PC-9 (cell line): ENCODE measurements at regions not wholly inside any gene's neighbourhood (a gene's known extent, or its start where the extent isn't known, plus 50 kb on each side); places are given as distances from the start of the nearest gene placed in this dataset.

Experiments
- BruUV-seq: library from RNA; stranded (reverse); fragments of 400-500 nt; replicated peaks from 2 replicates; lab custom pipeline; 2021; lab: Mats Ljungman, UMichigan
- CTCF ChIA-PET: fragments of 300-600 bp; sonication (Branson Sonifier 250); formaldehyde crosslinking; loops from one replicate; lab custom pipeline; 2022; ENCODE audit warnings: antibody characterized with exemption; lab: Charles Lee
- POLR2A ChIA-PET: fragments of 300-600 bp; sonication (Branson Sonifier 250); formaldehyde crosslinking; loops from one replicate; lab custom pipeline; 2022; ENCODE audit warnings: antibody characterized with exemption; ENCODE audit not compliant: unreplicated experiment; lab: Charles Lee
- DNase-seq, 2 experiments: peaks; one replicate each; pipeline versions ENCODE4 v3.0.0 to v3.0.0-alpha.2; 2015 to 2022; ENCODE audit warnings: mixed read lengths in 1 of 2
- H2AFZ ChIP-seq: fragments of 200-600 bp; sonication (generic); 2 replicates; pipeline ENCODE4 v1.8.1; 2017; ENCODE audit warnings: antibody characterized with exemption
- H3F3A ChIP-seq: fragments of 200-600 bp; sonication (generic); 2 replicates; pipeline ENCODE4 v1.8.1; 2017; ENCODE audit warnings: antibody characterized with exemption, mild to moderate bottlenecking, low read depth; ENCODE audit not compliant: insufficient read depth
- H3K27ac ChIP-seq: fragments of 200-600 bp; sonication (generic); 2 replicates; pipeline ENCODE4 v1.6.1; 2016; ENCODE audit warnings: mixed run types
- H3K27me3 ChIP-seq: fragments of 200-600 bp; sonication (generic); 2 replicates; pipeline ENCODE4 v1.6.1; 2016; ENCODE audit warnings: low read depth, mixed run types; ENCODE audit not compliant: insufficient read depth
- H3K36me3 ChIP-seq: fragments of 200-600 bp; sonication (generic); 2 replicates; pipeline ENCODE4 v1.6.1; 2016; ENCODE audit warnings: low read depth, mixed run types
- H3K4me1 ChIP-seq: fragments of 200-600 bp; sonication (generic); replicated peaks from 2 replicates; pipeline ENCODE4 v1.6.1; 2016; ENCODE audit warnings: mixed run types; ENCODE audit not compliant: insufficient read depth
- H3K4me2 ChIP-seq: fragments of 200-600 bp; sonication (generic); 2 replicates; pipeline ENCODE4 v1.6.1; 2017; ENCODE audit warnings: mixed run types
- H3K4me3 ChIP-seq: fragments of 200-600 bp; sonication (generic); 2 replicates; pipeline ENCODE4 v1.6.1; 2016; ENCODE audit warnings: mixed run types
- H3K79me2 ChIP-seq: fragments of 200-600 bp; sonication (generic); 2 replicates; pipeline ENCODE4 v1.6.1; 2017; ENCODE audit warnings: low read depth, mixed run types
- H3K9me2 ChIP-seq: fragments of 200-600 bp; sonication (generic); 2 replicates; pipeline ENCODE4 v1.8.1; 2017; ENCODE audit warnings: mild to moderate bottlenecking; ENCODE audit not compliant: insufficient read depth
- H3K9me3 ChIP-seq: fragments of 200-600 bp; sonication (generic); 2 replicates; pipeline ENCODE4 v1.8.1; 2016; ENCODE audit warnings: low read depth; ENCODE audit not compliant: insufficient read depth
- H4K20me1 ChIP-seq: fragments of 200-600 bp; sonication (generic); 2 replicates; pipeline ENCODE4 v1.8.1; 2017; ENCODE audit not compliant: insufficient read depth
- CTCF ChIP-seq: fragments of 200-600 bp; sonication (generic); conservative IDR thresholded peaks from 2 replicates; pipeline ENCODE4 v1.6.1; 2017; ENCODE audit warnings: mixed run types, antibody characterized with exemption, mild to moderate bottlenecking, moderate library complexity
- EZH2 ChIP-seq: fragments of 200-600 bp; sonication (generic); IDR thresholded peaks from 2 replicates; pipeline ENCODE4 v1.8.0; 2017; ENCODE audit warnings: antibody characterized with exemption, low read depth
- intact Hi-C: fragments of 100-400 bp; cut with micrococcal nuclease; formaldehyde crosslinking; loops from one replicate; pipeline ENCODE4 v1.10.0; 2022; ENCODE audit not compliant: unreplicated experiment

- ChIA-PET POLR2A (interaction anchor here (1.1 kb wide), 1 partner anchor 706 kb away, joined by 4 read pairs; no protein-coding TSS in a partner anchor), CTCF (no interaction called here)
- intact Hi-C loops, result no loop called here
- no peak overlapping the region for H3K4me2 ChIP-seq
- H3K4me1 ChIP-seq, result no peaks in the 10 kb centered on the region
- no peaks in the 10 kb centered on the region for H4K20me1 ChIP-seq
- no peaks in the 10 kb centered on the region for H3K36me3 ChIP-seq
- H3K9me2 ChIP-seq, result no peaks in the 10 kb centered on the region
- no peak overlapping the region for H3K27ac ChIP-seq
- no peak for DNase-seq
- no TSS peak for BruUV-seq
- no peaks in the 10 kb centered on the region for H3K79me2 ChIP-seq
- TF ChIP-seq CTCF (no peak), EZH2 (no peak)
- H3F3A ChIP-seq, result no peaks in the 10 kb centered on the region
- no peak overlapping the region for H3K4me3 ChIP-seq
- no peaks in the 10 kb centered on the region for H3K9me3 ChIP-seq
- H2AFZ ChIP-seq, result no peak overlapping the region
- H3K27me3 ChIP-seq, result no peaks in the 10 kb centered on the region
Observed at GRCh38 chr12:107580750-107581618, 104.6 kb upstream of the PWP1 start.

GRCh38 chr12:107581619-107582015 lies 104.0 kb upstream of the PWP1 start:
- no peak for TF ChIP-seq EZH2
- TF ChIP-seq CTCF, result no peak
- Histone ChIP-seq H3K36me3 (no peaks in the 10 kb centered on the region), H3K9me3 (no peaks in the 10 kb centered on the region), H3K27ac (no peak overlapping the region), H3K4me1 (no peaks in the 10 kb centered on the region), H2AFZ (no peak overlapping the region), H3K79me2 (no peaks in the 10 kb centered on the region), H4K20me1 (no peaks in the 10 kb centered on the region), H3K9me2 (no peaks in the 10 kb centered on the region), H3K4me3 (no peak overlapping the region), H3F3A (no peaks in the 10 kb centered on the region), H3K4me2 (no peak overlapping the region), H3K27me3 (no peaks in the 10 kb centered on the region)
- POLR2A ChIA-PET, result no interaction called here
- CTCF ChIA-PET, result no interaction called here
- no peak for DNase-seq
- intact Hi-C loops, result no loop called here
- BruUV-seq, result no TSS peak

- Histone ChIP-seq H3K9me2 (no peaks in the 10 kb centered on the region), H3K27ac (no peak overlapping the region), H3K4me3 (no peak overlapping the region), H3K9me3 (no peaks in the 10 kb centered on the region), H2AFZ (no peak overlapping the region), H3K79me2 (no peaks in the 10 kb centered on the region), H3F3A (no peaks in the 10 kb centered on the region), H3K36me3 (no peaks in the 10 kb centered on the region), H3K27me3 (no peaks in the 10 kb centered on the region), H3K4me1 (no peaks in the 10 kb centered on the region), H4K20me1 (no peaks in the 10 kb centered on the region), H3K4me2 (no peak overlapping the region)
- POLR2A ChIA-PET, result no interaction called here
- TF ChIP-seq EZH2, result no peak
- no peak for DNase-seq
- BruUV-seq, result no TSS peak
- CTCF ChIA-PET, result no interaction called here
- intact Hi-C loops, result no loop called here
Observed at GRCh38 chr12:107583551-107583950, 102.0 kb upstream of the PWP1 start.
